Sigmoid colon (tissue), 3 donors: ENCODE measurements at regions not wholly inside any gene's neighbourhood (a gene's known extent, or its start where the extent isn't known, plus 50 kb on each side); places are given as distances from the start of the nearest gene placed in this dataset.

Source experiments
- CTCF ChIP-seq, 4 experiments: fragments of 450-650 bp in 3 of 4; fragments of 200-600 bp in 1 of 4; IDR thresholded peaks; one replicate each; pipeline ENCODE4 v1.5.1; 2016 to 2019; ENCODE audit warnings: antibody characterized with exemption in 4 of 4, mild to moderate bottlenecking in 3 of 4, moderate library complexity in 2 of 4
- POLR2A ChIP-seq, 2 donors: fragments of 450-650 bp; IDR thresholded peaks; one replicate each; pipeline ENCODE4 v1.6.1; 2016; ENCODE audit warnings: antibody characterized with exemption in 2 of 2, mild to moderate bottlenecking in 2 of 2, moderate library complexity in 2 of 2

GRCh38 chr21:35753308-35753707 lies 307.0 kb downstream of the SETD4 start:
- no peak for TF ChIP-seq CTCF (IDR thresholded peaks at IDR 0.05)
- no peak for TF ChIP-seq POLR2A (IDR thresholded peaks at IDR 0.05)
